ENCODE measurements at regions not wholly inside any gene's neighbourhood (a gene's known extent, or its start where the extent isn't known, plus 50 kb on each side); places are given as distances from the start of the nearest gene placed in this dataset.

GRCh38 chr15:47442371-47442770 is 274.9 kb upstream of the SEMA6D start:
- Mint-ChIP-seq H3K27ac (ENCODE audit: low read depth) (no peak overlapping the region), H3K9me3 (peaks cover 19% of the 10 kb centered on the region), H3K4me3 (no peak overlapping the region), H3K36me3 (ENCODE audit: insufficient read depth) (no peaks in the 10 kb centered on the region), H3K27me3 (no peaks in the 10 kb centered on the region), H3K4me1 (no peaks in the 10 kb centered on the region)
- ATAC-seq (replicated peaks; ENCODE audit: extremely low read depth, poor library complexity, severe bottlenecking) (no peak), DNase-seq (ENCODE audit: low spot score in 2 of 2) (no peak)

GRCh38 chr15:47443839-47444238 is 273.5 kb upstream of the SEMA6D start:
- ATAC-seq (replicated peaks; ENCODE audit: extremely low read depth, poor library complexity, severe bottlenecking), result no peak
- Mint-ChIP-seq H3K4me1 (no peaks in the 10 kb centered on the region), H3K36me3 (ENCODE audit: insufficient read depth) (no peaks in the 10 kb centered on the region), H3K9me3 (peaks cover 13% of the 10 kb centered on the region), H3K27ac (ENCODE audit: low read depth) (no peak overlapping the region), H3K27me3 (no peaks in the 10 kb centered on the region), H3K4me3 (no peak overlapping the region)
- no peak for DNase-seq (ENCODE audit: low spot score in 2 of 2)

DNA sequence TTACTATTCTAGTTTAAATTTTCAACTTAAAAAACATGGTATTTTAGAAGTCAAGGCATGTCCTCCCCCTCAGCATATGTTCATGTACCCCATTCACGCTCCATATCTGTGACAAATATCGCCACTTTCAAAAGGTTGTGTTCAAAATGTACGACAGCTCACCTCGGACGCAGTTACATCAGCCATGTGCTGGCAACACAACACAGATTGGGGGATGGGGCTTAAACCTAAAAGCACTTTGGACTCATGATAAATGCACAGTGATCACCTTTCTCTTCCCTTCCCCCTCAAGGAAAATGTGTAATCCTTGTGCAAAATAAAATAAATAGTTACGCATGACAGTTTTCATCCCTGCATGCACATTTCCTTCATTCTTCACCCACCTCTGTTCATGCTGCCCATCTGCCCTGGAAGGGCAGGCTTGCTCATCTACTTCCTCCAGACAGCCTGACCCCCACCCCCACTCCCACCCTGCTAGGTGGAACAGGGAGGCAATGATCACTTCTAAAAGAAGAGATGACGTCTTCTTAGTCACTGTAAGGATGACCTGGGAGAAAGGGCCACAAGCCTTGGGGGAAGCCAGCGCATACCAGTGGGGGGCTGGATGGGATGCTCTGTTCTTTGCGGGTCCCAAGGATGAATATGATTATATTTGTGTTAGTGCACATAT is 271.4 kb upstream of the SEMA6D start:
- H3K36me3 Mint-ChIP-seq (ENCODE audit: insufficient read depth), result no peaks in the 10 kb centered on the region
- H3K27ac Mint-ChIP-seq (ENCODE audit: low read depth), result no peak overlapping the region
- H3K9me3 Mint-ChIP-seq, result peaks cover 4% of the 10 kb centered on the region
- no peak overlapping the region for H3K4me3 Mint-ChIP-seq
- ATAC-seq (replicated peaks; ENCODE audit: extremely low read depth, poor library complexity, severe bottlenecking) (no peak), DNase-seq (ENCODE audit: low spot score in 2 of 2) (no peak)
- H3K4me1 Mint-ChIP-seq, result no peaks in the 10 kb centered on the region
- no peaks in the 10 kb centered on the region for H3K27me3 Mint-ChIP-seq

DNA sequence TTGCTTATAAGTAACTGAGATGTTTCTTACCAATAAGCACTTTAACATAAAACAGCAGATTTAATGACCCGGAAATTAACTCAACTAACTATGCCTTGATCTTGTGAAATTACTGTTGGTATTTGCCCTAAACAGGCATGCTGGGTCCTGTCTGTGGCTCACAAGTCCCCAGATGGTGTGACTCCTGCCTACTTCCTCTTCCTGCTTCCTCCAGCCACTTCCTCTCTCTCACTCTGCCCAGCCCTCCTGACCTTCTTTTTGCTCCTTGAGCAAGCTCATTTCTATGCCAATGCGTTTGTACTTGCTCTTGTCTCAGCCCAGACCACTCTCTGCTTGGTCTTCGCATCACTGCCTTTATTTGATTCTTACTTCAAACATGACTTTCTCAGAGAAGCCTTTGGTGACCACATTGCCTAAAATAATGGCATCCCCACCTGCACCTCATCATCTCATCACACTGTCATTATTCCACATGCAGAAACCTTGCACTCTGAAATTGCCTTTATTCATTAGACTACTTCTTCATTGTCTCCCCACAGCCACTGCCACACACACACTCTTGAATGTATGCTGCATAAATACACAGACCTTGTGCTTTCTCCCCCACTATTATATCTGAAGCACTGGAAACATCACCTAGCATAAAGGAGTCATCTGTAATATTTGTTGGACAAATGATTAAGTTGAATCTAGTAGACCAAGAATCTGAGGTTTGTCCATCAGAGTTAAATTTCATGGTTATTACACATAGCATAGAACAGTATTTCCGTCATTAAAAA is 256.3 kb upstream of the SEMA6D start:
- H3K9me3 Mint-ChIP-seq, result peaks cover 24% of the 10 kb centered on the region
- H3K27ac Mint-ChIP-seq (ENCODE audit: low read depth), result no peak overlapping the region
- no peak overlapping the region for H3K4me3 Mint-ChIP-seq
- no peaks in the 10 kb centered on the region for H3K4me1 Mint-ChIP-seq
- no peak for ATAC-seq (replicated peaks; ENCODE audit: extremely low read depth, poor library complexity, severe bottlenecking)
- no peaks in the 10 kb centered on the region for H3K27me3 Mint-ChIP-seq
- no peak for DNase-seq (ENCODE audit: low spot score in 2 of 2)
- H3K36me3 Mint-ChIP-seq (ENCODE audit: insufficient read depth), result no peaks in the 10 kb centered on the region

GRCh38 chr15:47461652-47462141 is 255.6 kb upstream of the SEMA6D start:
- H3K4me1 Mint-ChIP-seq, result no peaks in the 10 kb centered on the region
- H3K4me3 Mint-ChIP-seq, result no peak overlapping the region
- no peak overlapping the region for H3K27ac Mint-ChIP-seq (ENCODE audit: low read depth)
- DNase-seq (ENCODE audit: low spot score in 2 of 2) (no peak), ATAC-seq (replicated peaks; ENCODE audit: extremely low read depth, poor library complexity, severe bottlenecking) (no peak)
- H3K27me3 Mint-ChIP-seq, result no peaks in the 10 kb centered on the region
- no peaks in the 10 kb centered on the region for H3K36me3 Mint-ChIP-seq (ENCODE audit: insufficient read depth)
- peaks cover 24% of the 10 kb centered on the region for H3K9me3 Mint-ChIP-seq

DNA sequence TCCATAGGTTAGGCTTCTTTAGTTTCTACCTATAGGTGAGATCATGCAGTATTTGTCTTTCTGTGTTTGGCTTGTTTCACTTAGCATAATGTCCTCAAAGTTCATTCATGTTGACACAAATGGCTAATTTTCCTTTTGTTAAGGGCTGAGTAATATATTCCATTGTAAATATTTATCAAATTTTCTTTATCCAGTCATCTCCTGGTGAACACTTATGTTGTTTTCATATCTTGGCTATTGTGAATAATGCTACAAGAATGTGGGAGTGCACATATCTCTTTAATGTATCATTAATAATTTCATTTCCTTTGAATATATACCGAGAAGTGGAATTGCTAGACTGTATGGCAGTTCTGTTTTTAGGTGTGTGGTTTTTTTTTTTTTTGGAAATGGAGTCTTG is 250.9 kb upstream of the SEMA6D start:
- Mint-ChIP-seq H3K9me3 (peaks cover 14% of the 10 kb centered on the region), H3K4me1 (no peaks in the 10 kb centered on the region), H3K4me3 (no peak overlapping the region), H3K36me3 (ENCODE audit: insufficient read depth) (no peaks in the 10 kb centered on the region), H3K27ac (ENCODE audit: low read depth) (no peak overlapping the region), H3K27me3 (no peaks in the 10 kb centered on the region)
- ATAC-seq (replicated peaks; ENCODE audit: extremely low read depth, poor library complexity, severe bottlenecking) (no peak), DNase-seq (ENCODE audit: low spot score in 2 of 2) (no peak)

- no peaks in the 10 kb centered on the region for H3K36me3 Mint-ChIP-seq (ENCODE audit: insufficient read depth)
- H3K4me3 Mint-ChIP-seq, result no peak overlapping the region
- ATAC-seq (replicated peaks; ENCODE audit: extremely low read depth, poor library complexity, severe bottlenecking), result no peak
- H3K9me3 Mint-ChIP-seq, result peaks cover 7% of the 10 kb centered on the region
- H3K27me3 Mint-ChIP-seq, result no peaks in the 10 kb centered on the region
- DNase-seq (ENCODE audit: low spot score in 2 of 2), result no peak
- H3K27ac Mint-ChIP-seq (ENCODE audit: low read depth), result no peak overlapping the region
- no peaks in the 10 kb centered on the region for H3K4me1 Mint-ChIP-seq
Observed at GRCh38 chr15:47470983-47471382, 246.3 kb upstream of the SEMA6D start.

DNA sequence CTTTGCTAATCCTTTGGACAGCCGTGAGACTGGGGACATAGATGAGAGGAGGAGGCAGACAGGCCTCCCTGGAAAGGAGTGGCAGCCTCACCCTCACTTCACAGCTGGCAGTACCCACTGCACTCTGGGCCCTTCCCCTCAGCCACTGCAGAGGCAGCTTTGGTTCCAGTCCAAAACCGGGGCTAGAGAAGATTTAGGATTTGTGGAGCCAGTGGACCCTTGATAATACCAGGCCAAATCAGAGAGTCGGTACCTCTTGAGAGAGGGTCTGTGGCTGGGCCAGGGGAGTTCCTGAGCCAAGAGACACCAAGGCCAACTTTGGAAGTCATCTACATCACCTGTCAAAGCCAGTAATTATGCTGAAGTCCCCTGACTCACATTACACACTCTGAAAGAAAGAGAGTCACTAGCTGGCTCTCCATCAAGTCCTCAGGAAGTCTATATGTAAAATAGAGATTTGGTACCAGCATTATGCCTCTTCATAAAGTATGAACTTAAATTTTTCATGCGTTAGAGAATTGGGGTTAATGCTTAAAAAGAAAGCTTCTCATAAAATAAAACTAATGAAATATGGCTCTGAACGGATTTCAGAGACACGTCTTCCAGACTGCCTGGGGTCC is 244.1 kb upstream of the SEMA6D start:
- no peak for DNase-seq (ENCODE audit: low spot score in 2 of 2)
- no peaks in the 10 kb centered on the region for H3K36me3 Mint-ChIP-seq (ENCODE audit: insufficient read depth)
- no peak for ATAC-seq (replicated peaks; ENCODE audit: extremely low read depth, poor library complexity, severe bottlenecking)
- peaks cover 10% of the 10 kb centered on the region for H3K9me3 Mint-ChIP-seq
- no peaks in the 10 kb centered on the region for H3K4me1 Mint-ChIP-seq
- no peak overlapping the region for H3K4me3 Mint-ChIP-seq
- no peaks in the 10 kb centered on the region for H3K27me3 Mint-ChIP-seq
- no peak overlapping the region for H3K27ac Mint-ChIP-seq (ENCODE audit: low read depth)

- Mint-ChIP-seq H3K27me3 (no peaks in the 10 kb centered on the region), H3K4me3 (no peak overlapping the region), H3K4me1 (no peaks in the 10 kb centered on the region), H3K36me3 (ENCODE audit: insufficient read depth) (no peaks in the 10 kb centered on the region), H3K9me3 (peaks cover 16% of the 10 kb centered on the region), H3K27ac (ENCODE audit: low read depth) (no peak overlapping the region)
- DNase-seq (ENCODE audit: low spot score in 2 of 2) (no peak), ATAC-seq (replicated peaks; ENCODE audit: extremely low read depth, poor library complexity, severe bottlenecking) (no peak)
Observed at GRCh38 chr15:47473832-47474231, 243.5 kb upstream of the SEMA6D start.

- H3K27ac Mint-ChIP-seq (ENCODE audit: low read depth), result no peak overlapping the region
- no peaks in the 10 kb centered on the region for H3K36me3 Mint-ChIP-seq (ENCODE audit: insufficient read depth)
- peaks cover 20% of the 10 kb centered on the region for H3K9me3 Mint-ChIP-seq
- no peaks in the 10 kb centered on the region for H3K27me3 Mint-ChIP-seq
- no peak overlapping the region for H3K4me3 Mint-ChIP-seq
- no peak for DNase-seq (ENCODE audit: low spot score in 2 of 2)
- ATAC-seq (replicated peaks; ENCODE audit: extremely low read depth, poor library complexity, severe bottlenecking), result no peak
- no peaks in the 10 kb centered on the region for H3K4me1 Mint-ChIP-seq
Observed at GRCh38 chr15:47475336-47475735, 242.0 kb upstream of the SEMA6D start.

DNA sequence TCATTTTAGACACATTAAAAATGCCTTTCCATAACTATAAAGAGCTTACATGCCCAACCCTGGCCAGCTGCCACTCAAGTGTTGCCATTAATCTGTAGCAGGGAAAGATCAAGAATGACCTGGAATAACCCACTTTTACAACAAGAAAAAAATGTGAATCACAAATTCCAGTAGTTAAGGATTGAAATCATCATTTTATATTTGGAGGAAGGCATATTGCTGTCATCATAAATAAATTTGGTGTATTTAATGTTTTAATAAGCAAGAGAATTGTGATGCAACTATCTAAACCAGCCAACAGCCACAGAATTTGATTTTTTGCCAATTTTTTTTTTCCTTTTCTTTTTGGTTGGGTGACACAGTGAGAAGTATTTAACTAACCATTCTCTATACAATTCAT is 240.0 kb upstream of the SEMA6D start:
- H3K27me3 Mint-ChIP-seq, result no peaks in the 10 kb centered on the region
- H3K4me3 Mint-ChIP-seq, result no peak overlapping the region
- DNase-seq (ENCODE audit: low spot score in 2 of 2), result no peak
- no peak overlapping the region for H3K27ac Mint-ChIP-seq (ENCODE audit: low read depth)
- ATAC-seq (replicated peaks; ENCODE audit: extremely low read depth, poor library complexity, severe bottlenecking), result no peak
- no peaks in the 10 kb centered on the region for H3K36me3 Mint-ChIP-seq (ENCODE audit: insufficient read depth)
- H3K9me3 Mint-ChIP-seq, result peaks cover 18% of the 10 kb centered on the region
- no peaks in the 10 kb centered on the region for H3K4me1 Mint-ChIP-seq

GRCh38 chr15:47484059-47484458 is 233.2 kb upstream of the SEMA6D start:
- H3K4me3 Mint-ChIP-seq, result no peak overlapping the region
- DNase-seq (ENCODE audit: low spot score in 2 of 2), result no peak
- no peaks in the 10 kb centered on the region for H3K36me3 Mint-ChIP-seq (ENCODE audit: insufficient read depth)
- no peak for ATAC-seq (replicated peaks; ENCODE audit: extremely low read depth, poor library complexity, severe bottlenecking)
- H3K4me1 Mint-ChIP-seq, result no peaks in the 10 kb centered on the region
- peaks cover 20% of the 10 kb centered on the region for H3K9me3 Mint-ChIP-seq
- no peaks in the 10 kb centered on the region for H3K27me3 Mint-ChIP-seq
- H3K27ac Mint-ChIP-seq (ENCODE audit: low read depth), result no peak overlapping the region

DNA sequence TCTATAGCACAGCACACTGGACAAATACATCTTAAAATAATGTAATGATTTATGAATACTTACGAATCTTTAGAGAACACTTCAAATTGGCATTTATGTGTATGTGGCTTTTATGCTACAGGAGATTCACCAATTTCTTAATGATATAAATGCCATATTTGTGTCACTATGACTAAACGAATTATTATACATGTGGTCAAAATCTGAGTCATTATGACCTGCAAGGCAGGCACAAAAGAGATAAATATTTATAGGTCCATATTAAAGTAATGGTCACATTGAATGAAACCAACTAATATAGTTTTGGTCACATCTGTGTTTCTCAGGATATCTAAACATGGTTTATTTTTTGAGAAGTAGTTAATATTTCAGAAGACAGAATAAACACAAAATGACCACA is 232.3 kb upstream of the SEMA6D start:
- Mint-ChIP-seq H3K4me3 (no peak overlapping the region), H3K4me1 (no peaks in the 10 kb centered on the region), H3K27ac (ENCODE audit: low read depth) (no peak overlapping the region), H3K27me3 (no peaks in the 10 kb centered on the region), H3K36me3 (ENCODE audit: insufficient read depth) (no peaks in the 10 kb centered on the region), H3K9me3 (peaks cover 20% of the 10 kb centered on the region)
- DNase-seq (ENCODE audit: low spot score in 2 of 2), result no peak
- no peak for ATAC-seq (replicated peaks; ENCODE audit: extremely low read depth, poor library complexity, severe bottlenecking)

All from central memory CD8-positive, alpha-beta T cell (primary cell).